GM12801 (cell line): ENCODE measurements at regions not wholly inside any gene's neighbourhood (a gene's known extent, or its start where the extent isn't known, plus 50 kb on each side); places are given as distances from the start of the nearest gene placed in this dataset.

ENCODE experiments used
- CTCF ChIP-seq: IDR thresholded peaks from one replicate; pipeline ENCODE4 v1.5.1; 2011; ENCODE audit warnings: control low read depth; ENCODE audit not compliant: insufficient read length; ENCODE audit errors: extremely low read depth

GRCh38 chr6:67369679-67370078 is 1265.4 kb upstream of the ADGRB3 start:
- no peak for TF ChIP-seq CTCF

- no peak for TF ChIP-seq CTCF
Observed at GRCh38 chr6:67362976-67363375, 1272.1 kb upstream of the ADGRB3 start.

GRCh38 chr6:67361264-67361663 is 1273.8 kb upstream of the ADGRB3 start:
- TF ChIP-seq CTCF: no peak

GRCh38 chr6:67358241-67358640 is 1276.8 kb upstream of the ADGRB3 start:
- TF ChIP-seq CTCF: no peak

- no peak for TF ChIP-seq CTCF
Observed at GRCh38 chr6:67353861-67354260, 1281.2 kb upstream of the ADGRB3 start.

- no peak for TF ChIP-seq CTCF
Observed at GRCh38 chr6:67352717-67353116, 1282.4 kb upstream of the ADGRB3 start.

GRCh38 chr6:67350729-67351128 is 1284.4 kb upstream of the ADGRB3 start:
- TF ChIP-seq CTCF: no peak

GRCh38 chr6:67345946-67346345 is 1289.1 kb upstream of the ADGRB3 start:
- no peak for TF ChIP-seq CTCF
